ENCODE measurements at regions not wholly inside any gene's neighbourhood (a gene's known extent, or its start where the extent isn't known, plus 50 kb on each side); places are given as distances from the start of the nearest gene placed in this dataset.

GRCh38 chr1:199956005-199956404 is 71.5 kb upstream of the NR5A2 start:
- H3K4me3 ChIP-seq (ENCODE audit: low read depth in 1 of 3, low read length in 3 of 3), result no peak overlapping the region
- H3K36me3 ChIP-seq (ENCODE audit: control insufficient read depth in 3 of 3, insufficient read depth in 2 of 3, low read depth in 1 of 3, low read length in 3 of 3), result no peaks in the 10 kb centered on the region
- H3K27ac ChIP-seq (ENCODE audit: low read depth in 1 of 3, low read length in 2 of 3), result no peak overlapping the region
- DNase-seq (peak; percentile 9 to 40), FAIRE-seq (no peak)
- WGBS, 3 donors, result 27 to 72% (median 44%) methylated on average over 4 of the region's 4 CpGs
- no peaks in the 10 kb centered on the region for H3K9me3 ChIP-seq (ENCODE audit: control insufficient read depth in 2 of 2, insufficient read depth in 1 of 2, low read depth in 1 of 2, low read length in 1 of 2)
- H3K27me3 ChIP-seq (ENCODE audit: control insufficient read depth in 3 of 3, insufficient read depth in 3 of 3, low read length in 3 of 3), result no peaks in the 10 kb centered on the region
- H3K4me1 ChIP-seq (ENCODE audit: control insufficient read depth in 3 of 3, insufficient read depth in 2 of 3, low read depth in 1 of 3, low read length in 2 of 3), result peaks cover 0 to 5% (median 0%) of the 10 kb centered on the region in 3 donors

- no peak for DNase-seq
- no peak for FAIRE-seq
- H3K27ac ChIP-seq (ENCODE audit: low read depth in 1 of 3, low read length in 2 of 3), result no peak overlapping the region
These were observed 68.3 kb upstream of the NR5A2 start for GRCh38 chr1:199959033-199959774.

GRCh38 chr1:199959775-199960110 is 67.8 kb upstream of the NR5A2 start:
- WGBS, 3 donors, result 96 to 99% (median 98%) methylated on average over 14 to 19 of the region's 19 CpGs

More at GRCh38 chr1:199959033-199959774, 68.3 kb upstream of the NR5A2 start:
- no peaks in the 10 kb centered on the region for H3K36me3 ChIP-seq (ENCODE audit: control insufficient read depth in 3 of 3, insufficient read depth in 2 of 3, low read depth in 1 of 3, low read length in 3 of 3)
- H3K4me1 ChIP-seq (ENCODE audit: control insufficient read depth in 3 of 3, insufficient read depth in 2 of 3, low read depth in 1 of 3, low read length in 2 of 3), result peaks cover 0 to 5% (median 0%) of the 10 kb centered on the region in 3 donors
- WGBS, 3 donors, result 96 to 98% (median 96%) methylated on average over 23 to 29 of the region's 29 CpGs
- H3K27me3 ChIP-seq (ENCODE audit: control insufficient read depth in 3 of 3, insufficient read depth in 3 of 3, low read length in 3 of 3), result no peaks in the 10 kb centered on the region
- H3K9me3 ChIP-seq (ENCODE audit: control insufficient read depth in 2 of 2, insufficient read depth in 1 of 2, low read depth in 1 of 2, low read length in 1 of 2), result no peaks in the 10 kb centered on the region
- H3K4me3 ChIP-seq (ENCODE audit: low read depth in 1 of 3, low read length in 3 of 3), result no peak overlapping the region

GRCh38 chr1:199970125-199970524 is 57.4 kb upstream of the NR5A2 start:
- DNase-seq (no peak), FAIRE-seq (no peak)
- Histone ChIP-seq H3K36me3 (ENCODE audit: control insufficient read depth in 3 of 3, insufficient read depth in 2 of 3, low read depth in 1 of 3, low read length in 3 of 3) (no peaks in the 10 kb centered on the region), H3K4me1 (ENCODE audit: control insufficient read depth in 3 of 3, insufficient read depth in 2 of 3, low read depth in 1 of 3, low read length in 2 of 3) (no peaks in the 10 kb centered on the region), H3K4me3 (ENCODE audit: low read depth in 1 of 3, low read length in 3 of 3) (no peak overlapping the region), H3K27ac (ENCODE audit: low read depth in 1 of 3, low read length in 2 of 3) (no peak overlapping the region), H3K9me3 (ENCODE audit: control insufficient read depth in 2 of 2, insufficient read depth in 1 of 2, low read depth in 1 of 2, low read length in 1 of 2) (no peaks in the 10 kb centered on the region), H3K27me3 (ENCODE audit: control insufficient read depth in 3 of 3, insufficient read depth in 3 of 3, low read length in 3 of 3) (peaks cover 0 to 2% (median 0%) of the 10 kb centered on the region in 3 donors)
- WGBS, 3 donors, result 55 to 70% (median 64%) methylated on average over 1 of the region's 1 CpG

More at GRCh38 chr1:199959775-199960110, 67.8 kb upstream of the NR5A2 start:
- Histone ChIP-seq H3K4me3 (ENCODE audit: low read depth in 1 of 3, low read length in 3 of 3) (no peak overlapping the region), H3K36me3 (ENCODE audit: control insufficient read depth in 3 of 3, insufficient read depth in 2 of 3, low read depth in 1 of 3, low read length in 3 of 3) (no peaks in the 10 kb centered on the region), H3K4me1 (ENCODE audit: control insufficient read depth in 3 of 3, insufficient read depth in 2 of 3, low read depth in 1 of 3, low read length in 2 of 3) (peaks cover 0 to 5% (median 0%) of the 10 kb centered on the region in 3 donors), H3K27ac (ENCODE audit: low read depth in 1 of 3, low read length in 2 of 3) (no peak overlapping the region), H3K9me3 (ENCODE audit: control insufficient read depth in 2 of 2, insufficient read depth in 1 of 2, low read depth in 1 of 2, low read length in 1 of 2) (no peaks in the 10 kb centered on the region), H3K27me3 (ENCODE audit: control insufficient read depth in 3 of 3, insufficient read depth in 3 of 3, low read length in 3 of 3) (no peaks in the 10 kb centered on the region)
- FAIRE-seq, result no peak
- no peak for DNase-seq

GRCh38 chr1:199976496-199977144 is 50.9 kb upstream of the NR5A2 start:
- peak overlapping the region in 1 of 3 donors; percentile 68 for H3K27ac ChIP-seq (ENCODE audit: low read depth in 1 of 3, low read length in 2 of 3)
- peaks cover 0 to 12% (median 2%) of the 10 kb centered on the region in 3 donors for H3K4me1 ChIP-seq (ENCODE audit: control insufficient read depth in 3 of 3, insufficient read depth in 2 of 3, low read depth in 1 of 3, low read length in 2 of 3)
- no peak overlapping the region for H3K4me3 ChIP-seq (ENCODE audit: low read depth in 1 of 3, low read length in 3 of 3)
- WGBS, 3 donors, result 17 to 42% (median 26%) methylated on average over 6 of the region's 6 CpGs
- H3K9me3 ChIP-seq (ENCODE audit: control insufficient read depth in 2 of 2, insufficient read depth in 1 of 2, low read depth in 1 of 2, low read length in 1 of 2), result no peaks in the 10 kb centered on the region
- H3K27me3 ChIP-seq (ENCODE audit: control insufficient read depth in 3 of 3, insufficient read depth in 3 of 3, low read length in 3 of 3), result peaks cover 0 to 2% (median 0%) of the 10 kb centered on the region in 3 donors
- FAIRE-seq, result no peak
- no peaks in the 10 kb centered on the region for H3K36me3 ChIP-seq (ENCODE audit: control insufficient read depth in 3 of 3, insufficient read depth in 2 of 3, low read depth in 1 of 3, low read length in 3 of 3)
- DNase-seq, result peak; percentile 46 to 71
